A204.1 (cell line): ENCODE measurements at regions not wholly inside any gene's neighbourhood (a gene's known extent, or its start where the extent isn't known, plus 50 kb on each side); places are given as distances from the start of the nearest gene placed in this dataset.
"Not testable (repeated sequence)": the region's sequence is repeated elsewhere in the genome, so short reads cannot be mapped to it uniquely, and the experiment has no call there.

Experiments used
- FAIRE-seq: peaks from 2 replicates; lab custom pipeline; 2012; peaks lifted over from hg19 to GRCh38; lab: Jason Lieb, UNC

DNA sequence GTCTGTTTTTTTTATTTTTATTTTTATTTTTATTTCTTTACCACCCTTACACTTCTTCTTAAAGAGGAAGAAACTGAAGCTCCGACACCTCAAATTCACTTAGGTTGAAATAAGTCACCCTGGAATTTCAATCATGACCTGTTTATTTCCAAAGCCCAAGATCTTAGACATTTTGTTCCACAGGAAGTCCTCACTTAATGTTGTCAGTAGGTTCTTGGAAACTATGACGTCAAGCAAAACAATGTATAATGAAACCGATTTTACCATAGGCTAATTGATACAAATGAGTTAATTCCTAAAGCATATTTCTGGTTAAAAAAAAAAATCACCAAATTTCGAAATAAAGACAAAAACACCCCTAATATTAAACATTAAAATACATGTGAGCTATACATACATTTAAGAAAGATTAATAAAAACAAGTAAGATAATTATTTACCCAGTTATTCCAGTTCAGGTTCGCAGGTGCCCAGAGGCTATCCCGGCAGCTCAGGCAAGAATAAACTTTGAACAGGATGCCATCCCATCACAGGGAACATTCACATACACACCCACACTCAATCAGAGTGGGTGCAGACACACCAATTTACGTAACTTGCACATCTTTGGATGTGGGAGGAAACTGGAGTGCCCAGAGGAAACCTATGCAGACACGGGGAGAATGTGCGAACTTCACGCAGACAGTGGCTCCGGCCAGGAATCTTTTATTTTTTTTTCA, 391.0 kb downstream of the RAP2B start:
- FAIRE-seq = no peak

DNA sequence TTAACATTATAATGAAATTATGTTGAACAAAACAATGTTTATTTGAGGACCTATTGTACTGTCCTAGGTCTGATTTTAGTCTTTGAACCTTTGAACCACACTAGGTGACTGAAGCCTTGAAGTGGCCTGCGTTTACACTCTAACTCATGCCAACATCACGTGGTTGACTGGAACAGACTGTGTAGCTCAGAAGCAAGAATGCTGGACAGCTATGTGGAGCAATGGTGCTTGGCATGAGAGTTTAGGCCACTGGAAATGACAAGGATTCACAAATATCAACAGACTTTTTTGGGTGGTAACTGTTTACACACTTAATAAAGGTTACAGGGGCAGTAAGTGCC, 391.5 kb downstream of the RAP2B start:
- no peak for FAIRE-seq

DNA sequence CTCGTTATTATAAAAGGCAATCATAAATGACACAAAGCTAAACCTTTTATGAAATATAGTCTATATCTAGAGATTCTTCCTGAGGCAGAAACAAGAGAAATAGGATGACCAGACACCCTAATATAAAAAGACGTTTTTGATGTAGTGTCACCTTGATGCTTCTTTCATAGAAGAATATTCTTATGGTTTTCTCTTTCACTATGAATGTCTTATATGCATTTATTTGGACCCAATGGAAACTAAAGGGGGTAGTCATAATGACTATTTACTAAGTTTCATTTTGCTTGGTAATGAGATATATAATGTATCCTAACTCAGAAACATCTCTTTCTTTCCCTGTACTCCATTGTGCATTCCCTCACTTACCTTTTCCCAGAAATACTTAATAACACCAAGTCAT, 393.9 kb downstream of the RAP2B start:
- FAIRE-seq = no peak

- not testable (repeated sequence) for FAIRE-seq
These were observed 397.3 kb downstream of the RAP2B start for GRCh38 chr3:153559366-153559765.

DNA sequence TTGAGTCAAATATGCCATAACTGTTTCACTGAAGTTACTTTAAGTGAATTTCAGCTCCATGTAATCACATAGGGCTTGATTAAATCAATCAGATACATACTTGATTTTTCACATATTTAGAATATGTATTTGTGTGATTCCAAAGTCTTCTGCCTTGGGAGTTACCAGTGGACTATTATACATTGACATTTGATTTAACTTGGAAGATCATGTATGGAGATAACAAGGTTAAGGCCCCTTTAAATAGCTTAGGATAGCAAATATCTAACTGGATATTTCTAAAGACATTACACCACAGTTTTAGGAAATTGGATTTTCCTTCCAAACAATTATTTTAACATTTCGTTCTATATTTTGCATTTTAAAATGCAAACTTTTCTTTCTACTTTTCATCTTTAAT, 405.0 kb downstream of the RAP2B start:
- no peak for FAIRE-seq

DNA sequence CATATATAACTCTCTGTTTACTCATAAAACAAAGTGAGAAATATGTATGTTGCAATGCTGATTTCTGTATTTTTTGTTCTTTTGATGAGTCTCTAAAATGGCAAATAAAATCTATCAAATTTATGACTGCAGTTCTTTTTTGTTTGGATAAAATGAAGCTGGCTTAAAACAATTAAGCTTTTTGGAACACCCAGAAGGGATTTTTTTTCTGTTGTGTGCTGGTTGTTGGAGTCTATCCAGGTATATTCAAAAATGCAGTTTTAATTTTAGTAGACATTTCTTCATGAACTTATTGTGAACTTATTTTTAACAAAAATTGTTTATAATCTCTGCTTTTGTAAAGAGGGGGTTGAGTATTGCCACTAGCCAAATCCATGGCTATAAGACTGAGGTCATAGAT, 405.5 kb downstream of the RAP2B start:
- FAIRE-seq = no peak

GRCh38 chr3:153570481-153570880, 408.5 kb downstream of the RAP2B start:
- not testable (repeated sequence) for FAIRE-seq

DNA sequence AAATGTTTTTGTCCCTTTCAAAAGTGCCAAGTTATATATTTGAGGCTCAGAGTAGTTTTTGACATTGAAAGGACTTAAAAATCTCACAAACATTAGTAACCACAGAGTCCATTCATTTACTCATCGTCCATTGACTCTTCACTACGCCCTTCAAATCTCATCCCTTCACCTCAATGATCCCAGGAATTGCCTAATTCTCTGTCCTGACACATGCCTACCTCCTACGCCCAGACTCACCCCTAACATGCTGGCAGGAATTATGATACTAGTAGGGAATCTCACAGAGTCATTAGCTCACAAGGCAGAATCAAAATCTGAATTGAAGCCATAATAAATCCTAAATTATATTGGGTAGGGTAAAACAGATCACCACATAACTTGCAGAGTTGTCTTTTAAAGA, 410.1 kb downstream of the RAP2B start:
- no peak for FAIRE-seq

- no peak for FAIRE-seq
These were observed 410.6 kb downstream of the RAP2B start for GRCh38 chr3:153572654-153573053.

- FAIRE-seq = no peak
These were observed 411.5 kb downstream of the RAP2B start for GRCh38 chr3:153573481-153573880.

DNA sequence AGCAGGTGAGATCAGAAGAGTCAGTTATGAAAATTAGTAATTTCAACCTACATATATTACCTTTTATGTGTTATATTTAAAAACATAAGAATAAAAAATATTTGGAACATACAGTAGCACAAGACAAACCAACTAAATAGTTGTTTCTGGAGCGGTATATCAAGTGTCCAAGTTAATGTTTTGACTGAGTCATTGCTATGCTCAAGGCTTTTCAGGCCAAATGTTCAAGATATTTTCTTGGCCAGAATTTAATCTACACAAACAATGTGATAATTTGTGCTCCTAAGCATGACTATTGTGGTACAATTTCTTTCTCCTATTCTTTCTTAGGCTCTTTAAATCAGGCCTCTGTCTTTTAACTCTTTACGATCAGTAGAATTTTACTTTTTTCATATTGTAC, 412.4 kb downstream of the RAP2B start:
- no peak for FAIRE-seq

- FAIRE-seq = no peak
These were observed 415.2 kb downstream of the RAP2B start for GRCh38 chr3:153577059-153577736.

DNA sequence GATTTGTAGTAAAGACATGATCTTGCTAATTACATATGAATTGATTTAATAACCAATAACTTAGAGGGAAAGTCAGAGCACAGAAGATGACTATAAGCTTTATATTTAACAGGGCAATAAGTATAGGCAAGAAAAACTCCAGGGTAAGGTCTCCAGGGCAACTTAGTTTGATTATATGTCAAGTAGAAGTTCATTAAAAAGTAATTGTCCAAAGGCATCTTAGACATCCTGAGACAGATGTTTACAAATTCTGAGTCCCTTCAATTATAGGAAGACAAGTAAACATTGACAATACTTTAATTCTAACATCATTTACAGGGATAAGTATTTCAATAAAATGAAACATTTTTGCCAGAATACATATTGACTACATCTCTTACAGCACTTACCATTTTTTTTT, 416.0 kb downstream of the RAP2B start:
- FAIRE-seq = no peak

- FAIRE-seq = no peak
These were observed 428.0 kb downstream of the RAP2B start for GRCh38 chr3:153590051-153590450.

DNA sequence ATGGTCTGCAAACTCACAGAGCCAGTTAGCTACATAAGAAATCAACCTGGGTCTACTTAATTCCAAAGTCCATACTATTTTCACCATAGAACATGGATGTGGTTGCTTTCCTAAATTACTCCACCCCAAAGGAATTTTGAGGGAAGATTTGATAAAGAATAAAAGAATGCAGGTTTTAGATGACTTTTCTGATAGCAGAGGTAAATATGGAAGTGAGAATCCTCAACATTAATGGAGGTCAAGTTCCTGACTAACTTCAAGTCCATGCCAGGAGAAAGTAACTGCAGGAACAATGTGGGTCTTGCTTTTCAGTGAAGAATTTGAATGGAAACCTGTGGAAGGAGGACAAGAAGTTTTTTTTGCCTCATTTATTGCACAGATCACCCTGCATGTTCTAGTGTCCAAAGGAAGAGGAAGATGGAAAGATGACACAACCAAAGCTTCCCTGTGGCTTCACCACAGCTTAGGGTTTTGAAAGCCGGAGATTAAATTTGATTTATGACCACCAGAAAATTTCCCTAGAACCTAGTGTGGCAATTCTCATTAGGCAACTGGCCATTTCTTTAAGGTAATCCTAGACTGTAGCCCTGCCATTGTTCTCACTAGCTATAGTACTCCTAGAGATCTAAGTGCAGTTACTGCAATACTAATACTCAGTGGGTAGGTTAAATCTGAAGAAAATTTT, 429.7 kb downstream of the RAP2B start:
- no peak for FAIRE-seq

DNA sequence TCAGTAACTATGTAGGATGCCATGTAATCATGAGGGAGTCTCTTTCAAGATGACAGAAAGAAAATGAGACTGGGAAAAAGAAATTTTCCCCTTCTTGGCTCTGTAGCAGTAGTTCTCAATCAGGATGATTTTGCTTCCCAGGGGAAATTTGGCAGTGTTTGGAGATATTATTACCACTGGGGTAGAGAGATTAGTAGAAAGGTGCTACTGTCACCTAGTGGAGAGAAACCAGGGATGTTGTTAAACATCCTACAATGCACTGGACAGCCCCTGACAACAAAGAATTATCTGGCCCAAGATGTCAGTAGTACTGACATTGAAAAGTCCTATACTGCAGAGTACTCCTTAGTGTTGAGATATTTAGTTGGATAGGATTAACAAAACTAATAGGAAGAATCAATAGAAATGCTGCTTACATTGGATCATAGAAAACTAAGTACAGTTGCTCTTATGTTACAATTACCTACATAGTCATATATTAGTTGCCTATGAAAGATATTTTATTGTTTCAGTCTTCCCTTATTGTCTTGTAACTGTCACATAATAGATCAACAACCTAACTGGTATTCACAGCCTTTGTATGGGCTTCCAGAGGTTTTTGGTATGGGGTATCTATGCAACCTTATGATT, 433.3 kb downstream of the RAP2B start:
- FAIRE-seq = no peak

DNA sequence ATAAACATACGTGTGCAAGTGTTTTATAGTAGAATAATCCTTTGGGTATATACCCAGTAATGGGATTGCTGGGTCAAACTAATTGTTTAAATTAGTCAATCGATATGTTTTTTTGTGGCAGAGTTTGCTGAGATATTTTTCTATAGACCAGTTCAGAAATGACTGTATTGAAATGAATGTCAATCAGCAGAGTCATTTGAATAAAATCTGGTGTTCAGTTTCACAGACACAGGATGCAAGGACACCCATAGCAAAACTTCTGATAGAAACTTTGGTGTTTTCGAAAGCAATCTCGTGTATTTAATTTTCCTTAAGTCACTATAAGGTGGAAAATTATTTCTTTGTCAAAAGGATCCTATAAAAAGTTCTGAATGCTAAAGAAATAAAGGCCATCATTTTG, 434.4 kb downstream of the RAP2B start:
- no peak for FAIRE-seq

- no peak for FAIRE-seq
These were observed 437.7 kb downstream of the RAP2B start for GRCh38 chr3:153599685-153600084.

GRCh38 chr3:153600896-153601295, 438.9 kb downstream of the RAP2B start:
- no peak for FAIRE-seq

DNA sequence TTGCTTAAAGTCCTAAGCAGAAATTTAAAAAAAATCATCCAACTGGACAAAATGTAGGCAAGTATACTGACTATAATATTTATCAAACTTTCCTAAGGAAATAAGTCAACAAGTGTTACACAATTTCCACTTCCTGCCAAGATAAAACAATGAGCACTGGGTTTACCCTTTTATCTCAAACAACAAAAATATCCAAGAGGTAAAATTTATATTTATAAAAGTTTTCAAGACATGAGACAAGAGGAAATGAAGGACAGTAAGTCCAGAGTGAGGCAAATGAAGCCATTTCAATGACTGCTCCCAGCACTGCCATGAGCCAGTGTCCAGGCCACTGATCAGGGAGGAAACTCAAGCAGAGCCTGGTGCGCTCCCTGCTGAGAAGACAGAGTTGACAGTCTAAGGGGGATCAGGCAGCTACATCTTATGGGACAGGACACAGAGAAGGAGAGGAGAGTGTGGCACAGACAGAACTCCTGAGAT, 439.4 kb downstream of the RAP2B start:
- FAIRE-seq = no peak

DNA sequence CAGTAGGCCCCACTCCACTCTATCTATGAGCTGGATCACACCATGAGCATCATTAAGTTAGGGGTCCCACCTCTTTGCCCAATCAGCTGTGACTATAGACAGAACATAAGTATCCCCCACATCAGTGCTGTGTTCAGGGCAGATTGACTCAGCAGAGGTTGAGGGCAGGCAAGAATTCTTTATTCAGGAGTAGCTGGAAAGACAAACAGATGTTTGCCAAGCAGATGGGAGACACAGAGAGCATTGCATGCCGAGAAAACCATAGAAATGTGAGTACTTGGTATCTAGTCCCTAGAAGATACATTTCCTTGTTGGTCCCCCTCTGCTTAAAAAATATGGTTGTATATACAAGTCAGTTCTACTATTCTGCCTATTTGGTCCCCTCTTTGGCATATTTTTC, 440.8 kb downstream of the RAP2B start:
- no peak for FAIRE-seq

- no peak for FAIRE-seq
These were observed 452.1 kb downstream of the RAP2B start for GRCh38 chr3:153614140-153614539.

DNA sequence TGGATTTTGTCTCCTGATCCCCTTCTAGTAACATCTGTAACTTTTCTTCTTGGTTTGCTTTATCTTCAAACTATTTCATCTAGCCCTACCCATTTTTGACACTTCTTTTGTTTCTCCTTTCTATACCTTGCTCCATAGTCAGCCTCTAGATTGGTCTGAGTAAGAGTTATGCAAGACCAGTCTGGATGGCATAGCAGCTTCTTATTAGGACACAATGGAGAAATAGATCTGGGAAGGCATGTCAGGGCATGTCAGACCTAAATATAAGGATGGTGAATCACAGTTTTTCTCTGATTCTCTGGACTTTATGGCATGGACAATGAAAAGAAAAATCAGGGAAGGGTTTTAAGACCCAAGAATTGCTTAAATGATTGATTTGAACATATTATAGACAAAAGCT, 452.5 kb downstream of the RAP2B start:
- no peak for FAIRE-seq
